Medulla oblongata (tissue), 1 donor: ENCODE measurements at regions not wholly inside any gene's neighbourhood (a gene's known extent, or its start where the extent isn't known, plus 50 kb on each side); places are given as distances from the start of the nearest gene placed in this dataset.
"Not testable (repeated sequence)": the region's sequence is repeated elsewhere in the genome, so short reads cannot be mapped to it uniquely, and the experiment has no call there.

Source experiments
- DNase-seq: peaks from one replicate; pipeline ENCODE4 v3.0.0-alpha.2; 2015; ENCODE audit errors: extremely low spot score

GRCh38 chr5:33068786-33069185 lies 357.7 kb downstream of the NPR3 start:
- DNase-seq: no peak

- DNase-seq: no peak
Observed at GRCh38 chr5:33072296-33072695, 361.2 kb downstream of the NPR3 start.

GRCh38 chr5:33072726-33073125 lies 361.6 kb downstream of the NPR3 start:
- no peak for DNase-seq

- DNase-seq: no peak
Observed at GRCh38 chr5:33073881-33074327, 362.8 kb downstream of the NPR3 start.

- DNase-seq: no peak
Observed at GRCh38 chr5:33074548-33074947, 363.4 kb downstream of the NPR3 start.

- no peak for DNase-seq
Observed at GRCh38 chr5:33075731-33076130, 364.6 kb downstream of the NPR3 start.

GRCh38 chr5:33079548-33079947 lies 361.2 kb upstream of the TARS1 start:
- DNase-seq: no peak

GRCh38 chr5:33080287-33080686 lies 360.5 kb upstream of the TARS1 start:
- no peak for DNase-seq

GRCh38 chr5:33088176-33088575 lies 352.6 kb upstream of the TARS1 start:
- DNase-seq: no peak

- DNase-seq: no peak
Observed at GRCh38 chr5:33091571-33092363, 349.0 kb upstream of the TARS1 start.

- no peak for DNase-seq
Observed at GRCh38 chr5:33092719-33093118, 348.0 kb upstream of the TARS1 start.

- DNase-seq: no peak
Observed at GRCh38 chr5:33102551-33102950, 338.2 kb upstream of the TARS1 start.

GRCh38 chr5:33105521-33105941 lies 335.2 kb upstream of the TARS1 start:
- no peak for DNase-seq

- not testable (repeated sequence) for DNase-seq
Observed at GRCh38 chr5:33110496-33110895, 330.3 kb upstream of the TARS1 start.

GRCh38 chr5:33114361-33114760 lies 326.4 kb upstream of the TARS1 start:
- no peak for DNase-seq

- no peak for DNase-seq
Observed at GRCh38 chr5:33115467-33115866, 325.3 kb upstream of the TARS1 start.

GRCh38 chr5:33118761-33119415 lies 321.9 kb upstream of the TARS1 start:
- DNase-seq: no peak

GRCh38 chr5:33120671-33121070 lies 320.1 kb upstream of the TARS1 start:
- no peak for DNase-seq

GRCh38 chr5:33129309-33129708 lies 311.5 kb upstream of the TARS1 start:
- no peak for DNase-seq

- no peak for DNase-seq
Observed at GRCh38 chr5:33136785-33137184, 304.0 kb upstream of the TARS1 start.

- not testable (repeated sequence) for DNase-seq
Observed at GRCh38 chr5:33138145-33138544, 302.6 kb upstream of the TARS1 start.

GRCh38 chr5:33143405-33144123 lies 297.2 kb upstream of the TARS1 start:
- no peak for DNase-seq

- DNase-seq: no peak
Observed at GRCh38 chr5:33146881-33147280, 293.9 kb upstream of the TARS1 start.
